ENCODE measurements at regions not wholly inside any gene's neighbourhood (a gene's known extent, or its start where the extent isn't known, plus 50 kb on each side); places are given as distances from the start of the nearest gene placed in this dataset.

DNA sequence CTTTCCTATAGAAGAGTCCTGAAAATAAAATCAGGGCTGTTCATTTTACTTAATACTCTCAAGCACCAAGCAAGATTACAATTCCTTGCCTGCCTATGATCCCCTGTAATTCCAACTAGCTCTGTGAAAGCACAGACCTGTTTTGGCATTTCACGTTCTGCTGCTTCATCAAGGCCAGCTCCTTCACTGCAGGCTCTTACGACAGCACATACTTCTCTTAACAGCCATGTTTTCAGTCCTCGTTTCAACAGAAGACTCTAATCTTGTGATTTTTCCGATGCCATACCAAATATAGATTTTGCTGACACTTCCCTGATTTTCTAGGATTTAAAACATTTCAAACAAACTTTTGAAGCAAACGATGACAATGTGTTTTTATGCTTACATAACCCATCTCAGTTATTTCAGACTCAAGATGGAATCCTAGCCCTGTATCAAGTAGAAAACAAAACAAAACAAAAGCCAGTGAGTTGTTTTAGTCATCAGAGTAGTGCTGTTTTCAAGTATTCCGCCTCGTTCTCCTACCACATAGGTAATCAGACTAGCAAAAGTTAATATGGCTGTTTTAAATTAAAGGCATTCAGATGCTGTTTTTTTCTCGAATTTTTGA lies 616.5 kb upstream of the CITED2 start:
- no peak for DNase-seq

DNA sequence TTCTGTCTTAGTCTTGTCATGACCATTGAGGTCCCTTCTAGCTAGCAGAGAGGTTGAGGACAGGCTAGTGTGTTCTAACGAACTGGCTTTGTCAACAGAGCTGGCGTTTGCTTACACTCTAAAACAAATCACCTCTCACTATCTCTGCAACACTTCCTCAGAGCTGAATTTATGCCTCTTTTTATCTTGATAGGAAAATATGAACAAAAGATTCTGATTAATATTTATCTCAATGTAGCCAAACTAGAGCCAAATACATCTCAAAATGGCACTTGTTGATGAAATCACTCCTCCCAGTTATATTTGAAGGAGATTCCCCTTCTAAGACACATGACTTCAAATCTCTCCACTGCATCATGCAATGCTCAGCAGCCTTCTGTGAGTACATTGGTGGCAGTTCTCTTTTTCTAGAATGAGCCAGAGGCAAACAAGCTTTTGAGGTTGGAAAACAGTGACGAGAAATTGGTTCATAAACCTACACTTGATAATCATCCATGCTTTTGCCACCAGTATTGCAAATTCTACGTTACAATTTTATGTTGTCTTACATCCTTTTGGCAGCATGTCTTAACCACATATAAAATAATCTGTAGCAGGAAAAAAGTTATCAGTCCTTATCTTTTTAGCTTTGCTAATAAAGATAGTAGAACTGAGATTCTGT lies 615.7 kb upstream of the CITED2 start:
- DNase-seq = no peak

DNA sequence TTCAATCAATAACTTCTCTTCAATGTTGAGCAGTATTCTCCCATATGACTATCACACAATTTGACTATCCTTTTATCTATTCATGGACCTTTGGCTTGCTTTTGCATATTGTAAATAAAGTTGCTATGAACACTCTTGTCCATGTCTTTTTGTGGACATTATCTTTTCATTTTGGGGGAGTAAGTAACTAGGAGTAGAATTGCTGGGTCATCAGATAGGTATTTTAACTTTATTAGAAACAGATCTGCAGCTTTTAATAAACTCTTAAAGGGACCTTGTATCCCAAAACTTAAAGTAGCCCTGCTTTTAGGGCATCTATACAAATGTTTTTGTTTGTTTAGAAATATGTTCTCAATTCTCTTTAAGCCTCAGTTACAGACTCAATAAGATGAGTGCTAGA lies 614.2 kb upstream of the CITED2 start:
- no peak for DNase-seq

DNA sequence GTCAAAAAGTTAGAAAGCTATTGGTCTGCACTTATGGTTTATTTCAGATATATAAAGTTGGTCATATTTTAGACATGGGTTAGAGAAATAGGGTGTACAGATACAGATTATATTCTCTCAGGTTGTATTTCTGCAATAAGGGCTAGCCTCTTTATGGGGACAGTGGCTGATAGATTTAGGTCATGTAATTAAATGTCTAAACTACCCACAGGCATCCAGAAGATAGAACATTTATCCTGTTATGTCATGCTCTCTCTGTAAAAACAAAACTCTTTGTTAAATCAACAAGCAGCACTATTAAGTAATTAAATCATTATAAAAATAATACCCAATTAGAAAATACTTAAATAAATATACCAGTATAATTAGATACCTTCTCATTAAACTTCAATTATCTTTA lies 612.6 kb upstream of the CITED2 start:
- DNase-seq = no peak

DNA sequence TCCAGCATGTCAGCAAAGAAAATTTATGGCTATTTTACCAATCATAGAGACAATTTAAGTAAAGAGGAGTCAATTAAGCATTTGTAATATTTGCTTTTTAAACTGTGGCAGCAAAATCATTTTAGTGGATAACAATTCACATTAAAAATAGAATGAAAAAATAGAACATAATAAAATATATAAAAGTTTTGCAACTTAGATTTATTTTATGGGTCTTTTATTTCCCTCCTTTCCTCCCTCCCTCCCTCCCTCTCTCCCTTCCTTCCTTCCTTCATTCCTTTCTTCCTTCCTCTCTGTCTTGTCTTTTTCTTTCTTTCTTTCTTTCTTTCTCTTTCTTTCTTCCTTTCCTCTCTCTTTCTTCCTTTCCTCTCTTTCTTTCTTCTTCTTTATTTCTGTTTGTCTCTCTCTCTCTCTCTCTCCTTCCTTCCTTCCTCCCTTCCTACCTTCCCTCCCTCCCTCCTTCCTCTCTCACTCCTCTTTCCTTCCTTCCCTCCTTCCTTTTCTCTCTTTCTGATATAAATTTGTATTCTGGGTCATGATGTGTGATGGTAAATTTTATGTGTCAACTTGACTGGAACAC lies 610.9 kb upstream of the CITED2 start:
- DNase-seq = no peak

DNA sequence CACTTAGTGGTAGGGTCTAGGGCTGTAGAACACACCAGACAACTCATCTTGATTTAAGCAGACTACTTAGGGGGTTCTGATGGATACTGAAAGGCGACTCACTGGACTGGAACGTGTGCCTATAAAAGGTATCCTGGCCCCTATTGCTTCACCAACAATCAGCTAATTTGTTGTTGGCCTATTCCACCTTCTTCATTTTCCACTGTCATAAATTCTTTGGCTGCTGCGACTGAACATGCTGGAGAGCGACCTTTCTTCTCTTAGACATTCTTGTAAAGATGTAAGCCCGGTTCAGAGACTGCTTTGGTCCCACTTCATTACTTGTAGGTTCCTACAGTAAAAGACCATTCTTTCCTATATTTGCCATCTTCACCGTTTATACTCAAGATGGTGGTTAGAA lies 609.9 kb upstream of the CITED2 start:
- DNase-seq = peak; percentile 55

DNA sequence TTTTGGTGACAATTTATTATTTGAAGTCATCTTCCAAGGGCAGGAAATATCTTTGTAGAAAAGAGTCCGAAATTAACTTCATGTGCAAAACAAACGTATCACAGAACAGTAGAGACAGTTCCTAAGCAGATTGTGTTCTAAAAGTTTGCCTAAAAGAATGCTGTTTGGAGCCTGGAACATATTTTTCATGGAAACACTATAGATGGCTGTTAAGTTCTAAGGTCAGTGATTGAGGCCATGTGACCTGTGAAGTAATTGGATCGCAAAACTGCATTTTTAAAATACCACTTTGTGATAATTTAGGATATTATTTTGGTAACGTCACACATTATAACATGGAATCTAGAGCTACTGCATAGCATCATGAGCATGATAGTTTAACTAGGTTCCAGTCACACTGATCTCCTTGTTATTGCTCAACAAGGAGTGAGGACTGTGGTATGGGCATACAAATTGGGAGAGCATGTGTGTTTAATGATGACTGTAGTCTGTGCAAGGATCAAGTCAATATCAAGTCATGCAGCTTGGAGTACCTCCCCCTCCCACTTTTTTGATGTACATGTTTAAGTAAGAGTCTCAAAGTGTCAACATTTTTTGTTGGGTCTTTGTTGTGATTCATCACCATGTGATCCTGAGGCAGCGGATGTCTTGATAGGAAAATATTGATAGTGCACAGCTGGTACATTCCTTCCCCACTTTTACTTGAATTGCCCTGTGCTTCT lies 609.3 kb upstream of the CITED2 start:
- no peak for DNase-seq

DNA sequence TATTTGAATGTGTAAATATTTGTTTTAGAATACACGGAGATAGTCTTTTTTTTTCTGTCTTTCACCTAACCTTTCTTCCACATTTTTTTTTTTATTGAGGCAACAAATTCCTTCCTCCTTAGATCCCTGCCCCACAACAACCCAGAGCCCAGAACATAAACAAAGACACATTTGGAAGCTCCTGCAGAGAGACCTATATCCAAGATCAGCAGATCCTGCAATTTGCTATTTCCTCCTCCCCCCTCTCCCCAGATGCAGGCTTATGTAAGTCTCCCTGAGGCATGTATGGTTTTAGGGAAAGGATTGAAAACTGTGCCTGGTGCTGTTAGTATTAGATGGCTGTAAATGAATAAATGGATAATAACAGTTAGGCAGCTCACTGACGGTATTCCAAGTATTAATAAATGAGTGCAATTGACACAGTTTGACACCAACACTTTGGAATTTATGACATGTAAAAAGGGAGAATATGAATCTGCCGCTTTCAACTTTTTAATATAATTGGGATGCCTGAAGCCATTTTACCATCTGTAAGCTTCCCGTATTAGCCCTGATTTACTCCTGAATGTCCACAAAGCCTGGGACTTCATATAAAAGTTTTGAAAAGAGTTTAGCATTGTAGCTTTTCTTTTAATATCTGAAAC lies 608.3 kb upstream of the CITED2 start:
- DNase-seq = peak; percentile 85

DNA sequence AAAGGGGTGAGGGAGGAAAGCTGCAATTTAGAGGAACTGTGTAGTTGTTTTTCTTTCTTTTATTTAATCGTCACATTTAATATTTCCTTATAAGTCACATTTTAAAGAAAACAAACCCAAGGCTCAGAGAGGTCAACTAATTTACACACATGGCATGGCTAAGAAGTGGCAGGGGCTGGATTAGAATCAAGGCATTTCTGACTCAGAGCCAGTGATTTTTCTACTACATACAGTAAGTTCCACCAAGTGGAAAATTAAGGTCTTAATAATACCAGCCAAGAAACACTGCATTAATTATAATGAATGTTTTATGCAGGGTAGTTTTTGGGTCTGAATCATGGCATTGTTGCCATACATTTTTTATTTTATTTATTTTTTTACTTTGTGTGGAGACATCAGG lies 607.7 kb upstream of the CITED2 start:
- DNase-seq = no peak

DNA sequence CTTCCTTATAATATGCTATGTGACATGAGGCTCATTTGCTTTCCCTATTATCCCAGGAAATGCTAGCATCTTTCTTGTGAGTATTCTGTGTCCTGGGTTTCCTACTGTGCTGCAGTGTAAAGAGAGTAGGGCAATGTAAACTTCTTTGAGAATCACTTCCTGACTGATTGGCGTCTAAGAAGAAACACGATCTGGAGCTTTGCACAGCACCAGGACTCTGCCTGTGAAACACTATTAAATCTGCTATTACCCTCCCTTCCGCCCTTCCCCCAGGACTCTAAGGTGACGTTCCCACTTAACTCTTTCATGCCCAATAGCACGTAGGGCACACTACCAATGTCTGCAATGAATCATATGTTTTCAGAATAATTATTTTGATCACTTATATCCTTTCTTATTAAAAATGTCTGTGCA lies 607.3 kb upstream of the CITED2 start:
- peak; percentile 82 for DNase-seq

DNA sequence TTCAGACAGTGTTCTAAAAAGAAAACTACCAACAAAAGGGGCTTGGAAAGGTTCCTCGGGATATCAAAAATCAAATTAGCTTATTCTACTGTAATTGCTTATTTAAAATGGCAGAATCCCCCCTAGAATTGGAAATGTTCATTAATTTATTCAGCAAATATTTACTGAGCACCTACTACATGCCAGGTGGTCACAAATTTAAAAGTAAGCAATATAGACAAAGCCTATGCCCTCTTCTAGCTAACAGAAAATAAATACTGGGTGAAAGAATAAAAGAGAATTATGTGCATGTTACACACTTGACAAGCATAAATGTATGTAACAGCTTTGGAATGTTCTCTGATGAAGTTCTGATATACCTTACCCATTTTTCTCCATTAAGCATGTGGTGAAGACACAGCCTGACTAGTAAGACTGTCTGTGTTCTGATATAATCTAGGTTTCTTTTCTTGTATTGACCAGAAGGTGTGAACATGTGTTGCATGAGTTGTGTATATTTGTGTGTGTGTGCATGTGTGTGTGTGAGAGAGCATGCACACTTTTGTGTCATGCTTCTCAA lies 606.7 kb upstream of the CITED2 start:
- no peak for DNase-seq

DNA sequence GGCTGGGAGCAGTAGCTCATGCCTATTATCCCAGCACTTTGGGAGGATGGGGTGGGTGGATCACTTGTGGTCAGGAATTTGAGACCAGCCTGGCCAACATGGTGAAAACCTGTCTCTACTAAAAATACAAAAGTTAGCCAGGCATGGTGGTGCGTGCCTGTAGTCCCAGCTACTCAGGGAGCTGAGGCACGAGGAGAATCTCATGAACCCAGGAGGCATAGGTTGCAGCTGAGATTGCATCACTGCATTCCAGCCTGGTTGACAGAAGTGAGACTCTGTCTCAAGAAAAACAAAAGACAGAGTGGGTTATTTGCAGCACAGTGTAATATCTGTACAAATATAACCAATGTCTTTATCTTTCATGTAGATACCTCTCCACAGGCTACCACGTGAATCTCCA lies 606.2 kb upstream of the CITED2 start:
- peak; percentile 78 for DNase-seq

DNA sequence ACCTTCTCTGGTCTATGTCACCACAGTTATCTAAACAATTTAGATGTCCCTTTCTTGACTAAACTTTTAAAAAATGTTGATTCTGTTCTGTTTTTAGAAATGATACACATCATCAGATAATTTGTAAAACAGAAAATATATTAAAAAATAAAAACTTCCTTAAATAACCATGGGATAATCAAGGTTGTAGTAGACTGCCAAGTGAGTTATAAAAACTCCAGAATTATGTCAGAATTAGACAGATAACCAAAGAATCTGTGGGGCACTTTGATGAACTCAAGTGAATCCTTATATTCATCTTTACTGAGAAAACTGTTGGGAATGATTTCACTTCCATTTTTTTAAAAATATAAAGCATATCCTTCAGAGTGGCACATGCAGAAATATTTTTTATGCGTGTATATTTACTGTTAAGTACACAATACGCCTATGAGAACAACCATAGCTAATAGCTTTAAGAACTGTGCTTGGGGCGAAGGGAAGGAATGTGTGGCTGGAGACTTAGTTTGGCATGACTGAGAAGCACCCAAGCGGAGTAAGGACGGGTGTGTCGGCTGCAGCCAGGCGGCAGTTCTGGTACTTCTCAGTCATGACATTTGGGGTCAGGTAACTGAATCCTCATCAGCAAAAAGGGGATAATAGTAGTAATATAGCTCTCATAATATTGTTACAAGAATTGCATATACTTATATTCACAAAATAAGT lies 604.7 kb upstream of the CITED2 start:
- peak; percentile 73 for DNase-seq

DNA sequence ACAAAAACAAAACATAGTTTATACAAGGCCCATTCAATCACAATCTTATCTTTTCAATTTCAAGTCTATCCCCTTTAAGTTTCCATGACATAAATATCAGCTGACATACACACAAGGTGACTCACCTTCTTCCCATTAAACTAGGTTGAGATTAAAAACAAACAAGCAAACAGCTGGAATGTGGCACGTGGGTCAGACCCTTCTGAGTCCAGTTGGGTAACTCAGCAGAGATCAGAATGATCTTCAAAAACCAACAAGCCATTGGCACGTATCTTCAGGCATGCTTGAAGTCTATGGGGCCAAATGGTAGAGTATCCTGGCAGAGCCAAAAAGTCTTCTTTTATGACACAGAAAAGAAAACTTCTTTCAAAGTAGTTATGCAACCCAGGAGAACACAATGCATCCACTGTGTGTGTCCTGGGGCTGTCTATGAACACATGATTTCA lies 603.5 kb upstream of the CITED2 start:
- DNase-seq = peak; percentile 77

DNA sequence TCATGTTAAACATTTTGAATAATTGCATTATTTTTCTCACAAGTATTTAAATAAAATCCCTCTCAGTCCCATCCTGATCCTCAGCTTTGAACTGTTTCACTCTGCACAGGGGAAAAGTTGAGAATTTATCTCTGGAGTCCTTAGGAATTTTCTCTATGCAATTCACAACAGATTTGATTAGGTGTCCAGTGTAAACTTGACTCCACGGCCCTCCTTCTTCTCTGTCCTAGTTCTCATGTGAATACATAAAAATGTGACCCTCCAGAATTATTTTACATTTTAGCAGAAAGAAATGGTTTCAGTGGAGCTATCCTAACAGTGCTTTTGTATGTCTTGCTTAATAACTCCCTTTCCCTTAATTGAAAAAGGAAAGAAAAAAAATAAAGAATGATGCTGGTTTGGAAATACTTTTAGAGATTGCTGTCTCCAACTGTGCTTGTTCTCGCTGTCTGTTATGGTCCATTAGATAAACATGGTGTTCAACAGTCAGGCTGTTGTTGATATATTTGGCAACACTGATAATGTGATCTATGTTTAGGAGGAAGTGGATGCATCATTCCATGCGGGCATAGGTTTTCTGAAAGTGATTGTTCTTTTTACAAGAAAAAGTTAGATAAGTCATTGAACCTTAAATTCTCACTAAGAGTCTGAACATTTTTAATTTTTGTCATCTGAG lies 599.4 kb upstream of the CITED2 start:
- no peak for DNase-seq

DNA sequence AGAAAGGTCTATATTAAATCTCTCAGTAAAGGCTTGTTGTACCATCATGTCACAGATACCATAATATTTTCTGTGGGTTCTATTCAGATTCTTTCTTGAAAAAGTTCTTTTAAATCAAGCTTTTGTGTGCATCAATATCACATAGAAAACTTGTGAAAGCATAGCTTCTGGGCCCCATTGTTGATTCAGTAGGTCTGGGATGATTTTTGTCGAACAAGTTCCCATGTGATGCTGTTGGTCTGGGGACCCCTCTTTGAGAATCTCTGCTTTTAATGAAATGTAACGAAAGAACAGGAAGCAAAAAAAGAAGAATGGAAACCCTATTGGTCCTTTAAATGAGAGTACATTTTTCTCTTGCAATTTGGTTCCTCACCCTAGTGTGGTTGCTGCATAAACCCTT lies 597.7 kb upstream of the CITED2 start:
- no peak for DNase-seq

DNA sequence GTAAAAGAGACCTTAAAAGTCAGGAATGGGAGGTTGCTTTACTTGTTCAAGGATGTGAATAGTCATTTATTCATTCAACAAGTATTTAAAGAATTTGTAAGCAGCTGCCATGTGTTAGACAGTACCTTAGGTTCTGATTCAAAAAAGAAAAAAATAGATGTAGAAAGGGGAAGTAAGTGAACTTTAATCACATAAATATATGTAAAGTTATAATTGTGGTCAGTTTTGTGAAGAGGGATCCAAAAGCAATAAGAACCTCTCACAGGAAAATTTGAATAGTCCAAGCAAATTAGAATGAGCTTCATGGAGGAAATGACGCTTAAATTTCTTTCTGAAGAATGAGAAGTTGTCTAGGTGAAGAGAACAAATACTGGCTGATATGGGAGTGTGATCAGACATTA lies 596.1 kb upstream of the CITED2 start:
- DNase-seq = no peak

DNA sequence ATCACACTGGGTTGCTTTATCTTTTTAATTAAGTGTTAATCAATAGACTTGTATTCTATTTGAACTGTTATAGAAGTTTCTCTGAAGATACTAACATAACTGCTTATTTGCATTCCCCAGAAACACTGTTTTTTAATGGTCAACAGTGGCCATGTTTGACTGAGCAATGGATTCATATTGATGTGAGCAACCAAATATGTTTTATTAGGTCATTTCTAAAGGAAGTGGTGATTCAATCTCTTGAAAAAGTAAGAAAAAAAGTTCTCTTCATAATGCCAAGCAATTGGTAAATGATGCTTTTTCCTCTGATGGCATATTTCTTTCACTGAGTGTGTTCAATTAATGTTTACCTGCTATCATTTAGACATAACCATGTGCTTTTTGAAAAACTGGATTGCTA lies 593.0 kb upstream of the CITED2 start:
- no peak for DNase-seq

DNA sequence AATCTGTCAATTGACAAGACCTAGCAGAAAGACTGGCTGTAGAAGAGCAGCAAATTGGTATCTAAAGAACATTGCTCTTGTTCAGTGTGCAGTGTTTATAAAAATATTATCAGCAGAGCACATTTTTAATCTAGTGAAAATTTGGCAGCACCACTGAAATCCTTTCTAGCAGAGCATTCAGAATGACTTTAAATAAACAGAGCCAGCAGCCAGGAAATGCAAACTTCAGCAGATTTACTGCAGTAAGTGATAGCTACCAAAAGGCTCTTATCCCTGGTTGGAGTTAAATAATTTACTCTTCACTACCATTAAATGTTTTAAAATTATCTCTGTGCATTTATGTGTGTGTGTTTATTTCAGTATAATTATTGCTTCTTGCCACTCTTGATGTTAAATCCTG lies 590.9 kb upstream of the CITED2 start:
- DNase-seq = no peak

DNA sequence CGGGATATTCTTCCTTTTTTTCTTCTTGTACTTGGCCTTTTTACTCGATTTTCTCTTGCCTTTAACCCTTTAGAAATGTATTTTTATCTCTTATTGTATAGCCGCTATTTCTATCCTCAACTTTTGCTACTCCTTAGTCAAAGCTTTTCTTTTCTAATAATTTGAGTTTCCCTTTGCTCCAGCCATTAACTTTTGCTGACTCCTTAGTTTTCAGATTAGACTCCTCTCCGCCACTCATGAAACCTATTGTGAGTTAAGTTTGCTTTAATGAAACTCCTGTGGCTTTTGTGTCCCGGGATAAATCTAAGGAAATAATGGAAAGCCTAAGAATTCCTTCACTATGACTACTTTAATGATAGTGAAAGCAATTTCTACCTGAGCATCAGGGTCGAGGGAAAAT lies 590.3 kb upstream of the CITED2 start:
- DNase-seq = no peak

DNA sequence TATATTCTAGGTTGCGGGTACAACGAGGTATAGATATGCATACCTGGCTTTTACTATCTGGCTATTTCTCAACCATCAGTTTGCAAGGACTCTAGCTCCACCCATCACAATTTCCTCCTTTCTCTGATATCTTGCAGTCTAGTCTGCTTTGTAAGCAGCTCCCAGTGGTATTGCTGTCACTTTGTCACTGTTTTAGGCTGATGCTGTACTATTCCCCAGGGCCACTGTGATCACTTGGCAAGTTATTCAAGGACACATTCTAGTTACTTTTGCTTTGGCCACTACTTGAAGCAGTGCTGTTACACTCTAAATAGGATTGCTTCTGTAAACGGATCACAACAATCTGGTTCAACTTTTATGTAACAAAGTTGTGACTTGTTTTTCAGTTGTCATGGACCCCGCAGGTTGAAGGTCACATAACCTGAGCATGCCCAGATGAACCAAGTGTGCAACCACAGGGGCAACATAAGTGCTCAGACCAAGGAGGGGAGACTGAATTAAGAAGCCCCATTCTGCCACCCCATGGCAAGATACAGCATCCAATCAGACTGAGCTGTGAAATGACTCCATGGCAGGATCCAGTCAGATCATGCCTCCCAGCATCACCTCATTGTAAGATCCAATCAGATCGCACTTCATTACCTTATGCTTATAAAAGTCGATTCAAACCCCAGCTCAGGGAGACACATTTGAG lies 588.4 kb upstream of the CITED2 start:
- DNase-seq = no peak
